GM23338 (cell line): ENCODE measurements at regions not wholly inside any gene's neighbourhood (a gene's known extent, or its start where the extent isn't known, plus 50 kb on each side); places are given as distances from the start of the nearest gene placed in this dataset.

Experiments used
- CTCF ChIP-seq, 2 experiments: fragments of 200-600 bp in 1 of 2; sonication (generic) in 1 of 2; conservative IDR thresholded peaks; 2 replicates each; pipeline versions ENCODE4 v1.5.1 to v1.6.1; 2016 to 2017; ENCODE audit warnings: antibody characterized with exemption in 2 of 2, low read depth in 2 of 2, mild to moderate bottlenecking in 2 of 2, moderate library complexity in 1 of 2
- ETS1 ChIP-seq: IDR thresholded peaks from 2 replicates; pipeline ENCODE4 v1.6.1; 2016; ENCODE audit warnings: antibody characterized with exemption
- EZH2 ChIP-seq: fragments of 200-600 bp; sonication (generic); IDR thresholded peaks from one replicate; pipeline ENCODE4 v1.8.0; 2017; ENCODE audit warnings: antibody characterized with exemption, mild to moderate bottlenecking, low read depth; ENCODE audit not compliant: unreplicated experiment
- POLR2AphosphoS5 ChIP-seq: IDR thresholded peaks from 2 replicates; pipeline ENCODE4 v1.6.1; 2016; ENCODE audit warnings: antibody characterized with exemption, low read depth
- REST ChIP-seq: IDR thresholded peaks from one replicate; pipeline ENCODE4 v1.6.1; 2018; ENCODE audit warnings: antibody characterized with exemption; ENCODE audit not compliant: unreplicated experiment
- ZNF114 ChIP-seq: fragments of 250-450 bp; sonication (Bioruptor Pico); IDR thresholded peaks from 2 replicates; pipeline ENCODE4 v1.5.0; 2020; ENCODE audit warnings: mild to moderate bottlenecking, moderate library complexity

- TF ChIP-seq POLR2AphosphoS5 (no peak), CTCF (conservative IDR thresholded peaks at IDR 0.05; ENCODE audit: low read depth in 2 of 2) (no peak), EZH2 (no peak), ETS1 (no peak), ZNF114 (CRISPR knock-in tag) (no peak), REST (no peak)
Measured at GRCh38 chrX:131812847-131813825, 210.0 kb upstream of the STK26 start.
